OCI-LY1 (cell line): ENCODE measurements at regions not wholly inside any gene's neighbourhood (a gene's known extent, or its start where the extent isn't known, plus 50 kb on each side); places are given as distances from the start of the nearest gene placed in this dataset.

Experiments
- H2AFZ ChIP-seq: fragments of 200-600 bp; sonication (generic), shearing (Covaris generic); 2 replicates; pipeline ENCODE4 v1.6.0; 2014; ENCODE audit warnings: antibody characterized with exemption, mild to moderate bottlenecking, low read length
- H3F3A ChIP-seq: fragments of 200-600 bp; sonication (generic), shearing (Covaris generic); 2 replicates; pipeline ENCODE4 v1.6.0; 2014; ENCODE audit warnings: mild to moderate bottlenecking, antibody characterized with exemption, low read length, moderate library complexity; ENCODE audit not compliant: insufficient read depth
- H3K27ac ChIP-seq: fragments of 200-600 bp; sonication (generic); 2 replicates; pipeline ENCODE4 v1.5.1; 2014; ENCODE audit warnings: low read length, mixed run types, mild to moderate bottlenecking, low read depth; ENCODE audit not compliant: poor library complexity, severe bottlenecking
- H3K27me3 ChIP-seq: fragments of 200-600 bp; sonication (generic); 2 replicates; pipeline ENCODE4 v1.6.0; 2014; ENCODE audit warnings: antibody characterized with exemption, mild to moderate bottlenecking, low read length, moderate library complexity; ENCODE audit not compliant: insufficient read depth
- H3K36me3 ChIP-seq: fragments of 200-600 bp; sonication (generic); 2 replicates; pipeline ENCODE4 v1.6.1; 2014; ENCODE audit warnings: mild to moderate bottlenecking, antibody characterized with exemption, low read length, moderate library complexity, mixed read lengths; ENCODE audit not compliant: insufficient read depth
- H3K4me1 ChIP-seq: fragments of 200-600 bp; sonication (generic); 2 replicates; pipeline ENCODE4 v1.5.1; 2014; ENCODE audit warnings: mild to moderate bottlenecking, low read length, moderate library complexity; ENCODE audit not compliant: insufficient read depth, severe bottlenecking
- H3K4me2 ChIP-seq: fragments of 200-600 bp; sonication (generic), shearing (Covaris generic); 2 replicates; pipeline ENCODE4 v1.6.1; 2014; ENCODE audit warnings: low read length
- H3K4me3 ChIP-seq: fragments of 200-600 bp; sonication (generic); 2 replicates; pipeline ENCODE4 v1.5.1; 2014; ENCODE audit warnings: low read length, low read depth, mild to moderate bottlenecking, mixed read lengths; ENCODE audit not compliant: poor library complexity, severe bottlenecking
- H3K79me2 ChIP-seq: fragments of 200-600 bp; shearing (Covaris generic); 2 replicates; pipeline ENCODE4 v1.6.1; 2016; ENCODE audit warnings: mixed run types, low read length, mixed read lengths; ENCODE audit not compliant: insufficient read depth
- H3K9ac ChIP-seq: fragments of 200-600 bp; sonication (generic), shearing (Covaris generic); 2 replicates; pipeline ENCODE4 v1.6.1; 2014; ENCODE audit warnings: mild to moderate bottlenecking, low read length, mixed read lengths
- H3K9me2 ChIP-seq: fragments of 200-600 bp; sonication (generic), shearing (Covaris generic); 2 replicates; pipeline ENCODE4 v1.6.1; 2014; ENCODE audit warnings: low read depth, mild to moderate bottlenecking, low read length, mixed read lengths
- H3K9me3 ChIP-seq: fragments of 200-600 bp; shearing (Covaris generic); 2 replicates; pipeline ENCODE4 v1.6.1; 2014; ENCODE audit warnings: low read length, mixed read lengths
- H4K20me1 ChIP-seq: fragments of 200-600 bp; sonication (generic), shearing (Covaris generic); 2 replicates; pipeline ENCODE4 v1.6.0; 2016; ENCODE audit warnings: mild to moderate bottlenecking, low read length; ENCODE audit not compliant: insufficient read depth
- CTCF ChIP-seq: fragments of 200-600 bp; sonication (generic), shearing (Covaris generic); IDR thresholded peaks from 2 replicates; pipeline ENCODE4 v1.5.1; 2017; ENCODE audit warnings: mild to moderate bottlenecking, antibody characterized with exemption, low read length, moderate library complexity, mixed read lengths
- EZH2 ChIP-seq: fragments of 200-600 bp; sonication (generic), shearing (Covaris generic); IDR thresholded peaks from 2 replicates; pipeline ENCODE4 v1.8.0; 2017; ENCODE audit warnings: borderline replicate concordance, mixed run types, mild to moderate bottlenecking, antibody characterized with exemption, low read length, moderate library complexity, mixed read lengths

- Histone ChIP-seq H3K27me3 (no peaks in the 10 kb centered on the region), H2AFZ (no peak overlapping the region), H3K4me1 (no peaks in the 10 kb centered on the region), H3F3A (no peaks in the 10 kb centered on the region), H3K36me3 (peaks cover 7% of the 10 kb centered on the region; the same call in 1 of the 2 replicates), H3K4me2 (no peak overlapping the region), H4K20me1 (no peaks in the 10 kb centered on the region), H3K27ac (no peak overlapping the region), H3K9me3 (no peaks in the 10 kb centered on the region), H3K4me3 (no peak overlapping the region), H3K9me2 (no peaks in the 10 kb centered on the region), H3K9ac (no peak overlapping the region), H3K79me2 (no peaks in the 10 kb centered on the region)
- TF ChIP-seq CTCF (no peak), EZH2 (no peak)
These were observed 306.4 kb downstream of the TSN start for GRCh38 chr2:122061831-122062230.

GRCh38 chr2:122062506-122062905 is 307.1 kb downstream of the TSN start:
- no peak overlapping the region for H3K4me2 ChIP-seq

GRCh38 chr2:122063716-122064115 is 308.3 kb downstream of the TSN start:
- no peaks in the 10 kb centered on the region for H3K9me2 ChIP-seq
- H3K4me2 ChIP-seq: no peak overlapping the region
- H4K20me1 ChIP-seq: no peaks in the 10 kb centered on the region
- H3K9ac ChIP-seq: no peak overlapping the region
- no peaks in the 10 kb centered on the region for H3K79me2 ChIP-seq
- no peaks in the 10 kb centered on the region for H3K4me1 ChIP-seq
- no peak for TF ChIP-seq EZH2
- TF ChIP-seq CTCF: no peak
- no peak overlapping the region for H3K27ac ChIP-seq
- no peak overlapping the region for H2AFZ ChIP-seq
- H3F3A ChIP-seq: no peaks in the 10 kb centered on the region
- no peak overlapping the region for H3K4me3 ChIP-seq
- H3K9me3 ChIP-seq: no peaks in the 10 kb centered on the region
- no peaks in the 10 kb centered on the region for H3K27me3 ChIP-seq
- 0 out of 2 replicates have a peak, but pooled peaks cover under 1% of the 10 kb centered on the region for H3K36me3 ChIP-seq

More at GRCh38 chr2:122062506-122062905, 307.1 kb downstream of the TSN start:
- no peaks in the 10 kb centered on the region for H4K20me1 ChIP-seq
- no peak for TF ChIP-seq EZH2
- TF ChIP-seq CTCF: no peak
- H3K9ac ChIP-seq: no peak overlapping the region
- no peaks in the 10 kb centered on the region for H3K9me3 ChIP-seq
- H3K79me2 ChIP-seq: no peaks in the 10 kb centered on the region
- no peak overlapping the region for H3K4me3 ChIP-seq
- H3K27me3 ChIP-seq: no peaks in the 10 kb centered on the region
- H3K36me3 ChIP-seq: peaks cover 7% of the 10 kb centered on the region; the same call in 1 of the 2 replicates
- H3K27ac ChIP-seq: no peak overlapping the region
- no peaks in the 10 kb centered on the region for H3F3A ChIP-seq
- no peaks in the 10 kb centered on the region for H3K4me1 ChIP-seq
- no peak overlapping the region for H2AFZ ChIP-seq
- no peaks in the 10 kb centered on the region for H3K9me2 ChIP-seq
